ENCODE measurements at regions not wholly inside any gene's neighbourhood (a gene's known extent, or its start where the extent isn't known, plus 50 kb on each side); places are given as distances from the start of the nearest gene placed in this dataset.

GRCh38 chr4:12973522-12973921, 510.6 kb downstream of the RAB28 start:
- TF ChIP-seq CTCF (conservative IDR thresholded peaks at IDR 0.05; ENCODE audit: low read depth in 2 of 2): no peak
- no peak for TF ChIP-seq REST (IDR thresholded peaks at IDR 0.05; ENCODE audit: unreplicated experiment)
- TF ChIP-seq EZH2phosphoT487 (IDR thresholded peaks at IDR 0.05; ENCODE audit: unreplicated experiment): no peak
- TF ChIP-seq CREB1 (CRISPR knock-in tag; IDR thresholded peaks at IDR 0.05; ENCODE audit: low read depth): no peak
- TF ChIP-seq EZH2 (IDR thresholded peaks at IDR 0.05; ENCODE audit: low read depth, unreplicated experiment): no peak
- no peak for TF ChIP-seq POLR2AphosphoS5 (IDR thresholded peaks at IDR 0.05; ENCODE audit: low read depth)
- TF ChIP-seq JUNB (IDR thresholded peaks at IDR 0.05; ENCODE audit: unreplicated experiment): no peak
- TF ChIP-seq ZNF462 (CRISPR knock-in tag; IDR thresholded peaks at IDR 0.05): no peak
- no peak for TF ChIP-seq ZNF114 (CRISPR knock-in tag; IDR thresholded peaks at IDR 0.05)
- no peak for TF ChIP-seq NANOG (IDR thresholded peaks at IDR 0.05; ENCODE audit: borderline replicate concordance)
- TF ChIP-seq ZNF331 (CRISPR knock-in tag; IDR thresholded peaks at IDR 0.05; ENCODE audit: low read depth): no peak
- no peak for TF ChIP-seq ETS1 (IDR thresholded peaks at IDR 0.05)
- no peak for TF ChIP-seq STAT1 (IDR thresholded peaks at IDR 0.05; ENCODE audit: unreplicated experiment)
